ENCODE measurements at regions not wholly inside any gene's neighbourhood (a gene's known extent, or its start where the extent isn't known, plus 50 kb on each side); places are given as distances from the start of the nearest gene placed in this dataset.

DNA sequence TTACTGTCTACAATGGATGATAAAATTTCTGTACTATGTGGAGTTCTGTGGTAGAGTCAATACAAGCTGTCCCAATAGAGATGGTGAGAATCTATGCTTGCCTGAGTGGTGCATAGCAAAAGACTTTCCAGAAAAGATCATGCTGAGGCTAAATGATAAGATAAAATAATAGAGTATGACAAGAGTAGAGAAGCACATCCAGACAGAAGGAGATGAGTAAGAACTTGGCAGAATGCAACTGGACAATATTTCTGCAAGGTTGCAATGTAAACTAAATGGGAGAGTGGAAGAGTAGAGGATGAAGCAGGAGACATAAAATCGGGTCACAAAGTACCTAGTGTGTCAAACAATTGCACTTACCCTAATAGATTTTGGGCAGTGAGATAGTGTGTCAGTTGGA lies 347.6 kb downstream of the MDFIC start (continued):
- TF ChIP-seq SP1 (IDR thresholded peaks at IDR 0.05; ENCODE audit: low read depth, low read length) (no peak), RNF2 (IDR thresholded peaks at IDR 0.05; ENCODE audit: borderline replicate concordance, low read depth, low read length, missing control alignments, poor library complexity, severe bottlenecking) (no peak), MAX (IDR thresholded peaks at IDR 0.05) (no peak), CHD1 (IDR thresholded peaks at IDR 0.05; ENCODE audit: low read depth, low read length) (no peak), ZNF274 (IDR thresholded peaks at IDR 0.05; ENCODE audit: borderline replicate concordance, extremely low read depth, low read length) (no peak)
